HepG2 (cell line): ENCODE measurements at regions not wholly inside any gene's neighbourhood (a gene's known extent, or its start where the extent isn't known, plus 50 kb on each side); places are given as distances from the start of the nearest gene placed in this dataset.

Source experiments
- ARID2 ChIP-seq: sonication (generic); formaldehyde crosslinking; IDR thresholded peaks from 2 replicates; pipeline ENCODE4 v1.8.1; 2022; ENCODE audit warnings: mild to moderate bottlenecking, missing genetic modification reagents, borderline replicate concordance
- CC2D1A ChIP-seq: sonication (generic); formaldehyde crosslinking; IDR thresholded peaks from 2 replicates; pipeline ENCODE4 v1.8.1; 2023; ENCODE audit warnings: mild to moderate bottlenecking, missing genetic modification reagents
- EP300 ChIP-seq, 3 experiments: sonication (generic) in 1 of 3; formaldehyde crosslinking in 1 of 3; IDR thresholded peaks; 2 replicates each; pipeline versions ENCODE4 v1.5.1 to v1.6.1; 2011 to 2020; ENCODE audit warnings: low read depth in 2 of 3, low read length in 2 of 3, borderline replicate concordance in 1 of 3, improper control_type of control experiment in 1 of 3, mild to moderate bottlenecking in 1 of 3, missing genetic modification reagents in 1 of 3, moderate library complexity in 1 of 3
- EZH2 ChIP-seq: conservative IDR thresholded peaks from 2 replicates; pipeline ENCODE4 v1.6.1; 2012; ENCODE audit warnings: mild to moderate bottlenecking, low read depth, low read length, moderate library complexity
- FOSL1 ChIP-seq: sonication (generic); formaldehyde crosslinking; IDR thresholded peaks from 2 replicates; pipeline ENCODE4 v1.9.0; 2021; ENCODE audit warnings: missing genetic modification reagents, borderline replicate concordance
- GABPB1 ChIP-seq: IDR thresholded peaks from 2 replicates; pipeline ENCODE4 v1.6.1; 2016; ENCODE audit warnings: mild to moderate bottlenecking, missing genetic modification reagents, moderate library complexity, missing compliant biosample characterization
- POLR2AphosphoS5 ChIP-seq: IDR thresholded peaks from 2 replicates; pipeline ENCODE4 v1.6.1; 2012; ENCODE audit warnings: low read depth, low read length
- SUZ12 ChIP-seq: fragments of 150-350 bp; IDR thresholded peaks from 2 replicates; pipeline ENCODE4 v1.6.1; 2014; ENCODE audit warnings: low read depth, low read length
- TARDBP ChIP-seq: sonication (generic); formaldehyde crosslinking; IDR thresholded peaks from 2 replicates; pipeline ENCODE4 v1.8.0; 2022; ENCODE audit warnings: mild to moderate bottlenecking, missing genetic modification reagents
- ZNF121 ChIP-seq: sonication (generic); formaldehyde crosslinking; IDR thresholded peaks from 2 replicates; pipeline ENCODE4 v1.5.0; 2020; ENCODE audit warnings: mild to moderate bottlenecking, missing genetic modification reagents
- ZNF570 ChIP-seq: sonication (generic); formaldehyde crosslinking; IDR thresholded peaks from 2 replicates; pipeline ENCODE4 v1.4.0; 2020; ENCODE audit warnings: mild to moderate bottlenecking, missing genetic modification reagents, borderline replicate concordance
- ZNF644 ChIP-seq: IDR thresholded peaks from 2 replicates; pipeline ENCODE4 v1.6.1; 2016; ENCODE audit warnings: low read depth
- TF ChIP-seq, protein P1 (sequence below): sonication (generic); formaldehyde crosslinking; IDR thresholded peaks from 2 replicates; pipeline ENCODE4 v1.8.1; 2023; ENCODE audit warnings: missing genetic modification reagents, mild to moderate bottlenecking, borderline replicate concordance

DNA sequence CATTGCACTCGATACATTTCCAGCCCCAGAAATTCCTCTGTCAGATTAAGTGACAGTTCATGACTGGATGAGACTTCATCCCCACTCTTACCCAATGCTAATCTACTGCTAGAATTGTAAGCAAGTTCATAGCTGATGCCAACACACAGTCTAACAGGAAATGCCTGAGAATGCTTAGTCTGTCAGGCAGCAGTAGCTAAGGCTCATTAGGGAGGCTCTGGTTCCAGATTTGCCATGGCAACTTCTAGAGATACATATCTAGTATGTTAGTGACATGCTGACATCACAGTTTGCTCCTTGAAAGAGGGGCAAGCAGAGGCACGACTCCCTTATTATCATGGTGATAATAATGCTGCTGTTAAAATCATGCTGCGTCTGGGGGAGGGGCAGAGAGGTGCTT lies 198.4 kb downstream of the RBM43 start:
- TF ChIP-seq EP300 (IDR thresholded peaks at IDR 0.05; ENCODE audit: low read depth in 2 of 2, low read length in 2 of 2) (no peak), EP300 (CRISPR knock-in tag; IDR thresholded peaks at IDR 0.05; ENCODE audit: borderline replicate concordance) (no peak), POLR2AphosphoS5 (no peak), CC2D1A (CRISPR knock-in tag) (no peak), ZNF644 (CRISPR knock-in tag) (no peak), SUZ12 (no peak), TARDBP (no peak), EZH2 (no peak), GABPB1 (CRISPR knock-in tag) (no peak), ARID2 (no peak), ZNF570 (CRISPR knock-in tag) (no peak), FOSL1 (CRISPR knock-in tag) (no peak), ZNF121 (no peak)
- TF ChIP-seq, protein P1, sequence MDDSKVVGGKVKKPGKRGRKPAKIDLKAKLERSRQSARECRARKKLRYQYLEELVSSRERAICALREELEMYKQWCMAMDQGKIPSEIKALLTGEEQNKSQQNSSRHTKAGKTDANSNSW (CRISPR knock-in tag): no peak
